ENCODE measurements at regions not wholly inside any gene's neighbourhood (a gene's known extent, or its start where the extent isn't known, plus 50 kb on each side); places are given as distances from the start of the nearest gene placed in this dataset.

- TF ChIP-seq CTCF (conservative IDR thresholded peaks at IDR 0.05): no peak
- TF ChIP-seq ZFX (IDR thresholded peaks at IDR 0.05): no peak
Measured at GRCh38 chr14:99030454-99030853, 241.5 kb downstream of the BCL11B start.
